ENCODE measurements at regions not wholly inside any gene's neighbourhood (a gene's known extent, or its start where the extent isn't known, plus 50 kb on each side); places are given as distances from the start of the nearest gene placed in this dataset.
A peak's percentile ranks its signal among the peaks of the same experiment; 100 is the strongest.
"Not testable (repeated sequence)": the region's sequence is repeated elsewhere in the genome, so short reads cannot be mapped to it uniquely, and the experiment has no call there.

DNA sequence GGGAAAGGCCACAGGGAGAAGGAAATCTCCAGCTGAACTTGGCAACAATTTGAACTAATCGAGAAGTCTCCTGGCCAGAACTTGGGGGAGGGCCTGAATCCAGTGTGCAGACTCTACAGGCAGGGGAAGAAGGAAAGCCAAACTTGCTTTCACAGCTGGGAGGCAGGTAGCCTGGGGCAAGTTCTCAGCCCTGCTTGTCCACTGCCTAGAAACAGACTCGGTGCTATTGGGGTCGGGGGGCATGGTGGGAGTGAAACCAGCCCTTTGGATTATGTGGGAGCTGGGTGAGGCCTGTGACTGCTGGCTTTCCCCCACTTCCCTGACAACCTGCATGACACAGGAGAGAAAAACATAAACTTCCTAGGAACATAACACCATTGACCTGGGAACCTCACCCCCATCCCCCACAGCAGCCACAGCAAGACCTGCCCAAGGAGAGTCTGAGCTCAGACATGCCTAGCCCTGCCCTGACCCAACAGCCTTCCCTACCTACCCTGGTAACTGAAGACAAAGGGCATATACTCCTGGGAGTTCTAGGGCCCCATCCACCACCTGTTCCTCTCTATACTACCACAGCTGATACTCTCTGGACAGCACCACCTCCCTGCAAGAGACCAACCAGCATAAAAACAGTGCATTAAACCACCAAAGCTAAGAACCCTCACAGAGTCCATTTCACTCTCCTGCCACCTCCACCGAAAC, 103.7 kb upstream of the MNS1 start:
- DNase-seq (ENCODE audit: low read depth) = no peak

DNA sequence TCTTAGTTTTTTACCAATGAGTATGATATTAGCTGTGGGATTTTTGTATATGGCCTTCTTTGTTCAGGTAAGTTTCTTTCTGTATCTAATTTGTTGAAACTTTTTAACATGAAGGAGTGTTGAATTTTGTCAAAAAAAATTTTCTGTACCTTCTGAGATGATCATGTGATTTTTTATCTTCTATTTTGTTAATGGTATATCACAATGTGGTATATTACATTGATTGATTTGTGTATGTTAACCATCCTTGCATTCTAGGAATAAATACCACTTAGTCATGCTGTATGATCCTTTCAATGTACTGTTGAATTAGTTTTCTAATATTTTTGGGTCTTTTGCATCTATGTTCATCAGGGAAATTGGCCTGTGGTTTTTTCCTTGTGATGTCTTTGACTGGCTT, 92.5 kb upstream of the MNS1 start:
- DNase-seq (ENCODE audit: low read depth) = no peak

GRCh38 chr15:56553486-56553885, 88.5 kb upstream of the MNS1 start:
- no peak for DNase-seq (ENCODE audit: low read depth)

DNA sequence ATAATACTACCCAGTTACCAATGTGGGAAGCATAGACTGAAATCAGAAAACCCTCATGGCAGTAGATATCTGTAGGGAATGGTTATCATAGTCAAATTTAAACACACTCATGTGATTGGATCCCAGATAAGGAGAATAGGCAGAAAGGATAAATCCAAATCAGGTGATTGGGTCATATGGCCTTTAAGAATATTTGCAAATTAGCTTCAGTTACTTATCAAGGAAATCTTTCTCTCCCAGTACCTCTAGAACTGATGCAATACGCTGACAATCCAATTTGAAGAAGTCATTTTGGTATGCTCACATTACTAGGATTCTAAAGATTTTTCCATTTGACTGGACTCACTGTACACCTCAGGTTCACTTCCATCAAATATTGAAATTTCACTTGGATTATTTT, 87.7 kb upstream of the MNS1 start:
- no peak for DNase-seq (ENCODE audit: low read depth)

DNA sequence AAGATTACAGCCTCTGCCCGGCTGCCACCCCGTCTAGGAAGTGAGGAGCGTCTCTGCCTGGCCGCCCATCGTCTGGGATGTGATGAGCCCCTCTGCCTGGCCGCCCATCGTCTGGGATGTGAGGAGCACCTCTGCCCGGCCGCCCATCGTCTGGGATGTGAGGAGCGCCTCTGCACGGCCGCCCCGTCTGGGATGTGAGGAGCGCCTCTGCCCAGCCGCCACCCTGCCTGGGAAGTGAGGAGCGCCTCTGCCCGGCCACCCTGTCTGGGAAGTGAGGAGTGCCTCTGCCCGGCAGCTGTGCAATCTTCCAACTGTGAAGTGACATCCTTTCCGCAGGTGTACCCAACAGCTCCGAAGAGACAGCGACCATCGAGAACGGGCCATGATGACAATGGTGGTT, 75.6 kb upstream of the MNS1 start:
- DNase-seq (ENCODE audit: low read depth) = not testable (repeated sequence)

DNA sequence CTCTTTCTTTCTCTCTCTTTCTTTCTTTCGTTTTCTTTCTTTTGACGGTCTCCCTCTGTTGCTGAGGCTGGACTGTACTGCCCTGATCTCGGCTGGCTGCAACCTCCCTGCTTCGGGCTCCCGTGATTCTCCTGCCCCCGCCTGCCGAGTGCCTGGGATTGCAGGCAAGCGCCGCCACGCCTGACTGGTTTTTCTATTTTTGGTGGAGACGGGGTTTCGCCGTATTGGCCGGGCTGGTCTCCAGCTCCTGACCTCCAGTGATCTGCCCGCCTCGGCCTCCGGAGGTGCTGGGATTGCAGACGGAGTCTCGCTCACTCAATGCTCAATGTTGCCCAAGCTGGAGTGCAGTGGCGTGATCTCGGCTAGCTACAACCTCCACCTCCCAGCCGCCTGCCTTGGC, 75.2 kb upstream of the MNS1 start:
- not testable (repeated sequence) for DNase-seq (ENCODE audit: low read depth)

- no peak for DNase-seq (ENCODE audit: low read depth)
Measured at GRCh38 chr15:56538901-56539545, 74.1 kb upstream of the MNS1 start.

DNA sequence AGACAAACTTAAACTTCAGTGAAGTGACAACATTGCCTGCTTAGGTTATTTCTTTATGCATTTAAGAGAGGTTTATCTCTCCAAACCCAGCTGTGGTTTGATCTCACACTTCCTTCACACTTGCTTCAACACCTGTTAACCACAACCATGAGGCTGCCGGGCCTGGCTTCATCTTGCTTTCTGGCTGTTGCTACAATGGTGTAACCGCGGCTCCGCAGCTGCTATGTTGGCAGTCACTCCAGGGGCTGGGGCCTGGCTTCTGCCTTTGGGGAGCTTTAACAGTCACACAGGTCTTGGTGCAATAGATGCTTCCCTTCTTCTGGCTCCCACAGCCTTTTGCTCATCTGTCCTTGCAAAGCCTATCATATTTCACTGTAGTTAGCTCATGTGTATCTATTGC, 72.9 kb upstream of the MNS1 start:
- DNase-seq (ENCODE audit: low read depth) = no peak

DNA sequence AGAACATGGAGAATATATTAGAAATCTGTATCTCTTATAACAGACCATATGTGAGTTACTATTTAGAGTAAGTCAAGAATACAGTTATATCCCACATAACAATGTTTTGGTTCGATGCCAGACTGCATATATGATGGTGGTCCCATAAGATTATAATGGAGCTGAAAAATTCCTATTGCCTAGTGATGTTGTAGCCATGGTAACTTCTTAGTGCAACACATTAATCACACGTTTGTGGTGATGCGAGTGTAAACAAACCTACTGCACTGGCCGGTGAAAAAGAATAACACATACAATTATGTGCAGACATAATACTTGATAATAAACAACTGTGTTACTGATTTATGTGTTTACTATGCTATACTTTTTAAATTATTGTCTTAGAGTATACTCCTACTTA, 69.8 kb upstream of the MNS1 start:
- no peak for DNase-seq (ENCODE audit: low read depth)

- no peak for DNase-seq (ENCODE audit: low read depth)
Measured at GRCh38 chr15:56533731-56534403, 68.9 kb upstream of the MNS1 start.

GRCh38 chr15:56532721-56533460, 68.0 kb upstream of the MNS1 start:
- no peak for DNase-seq (ENCODE audit: low read depth)

- no peak for DNase-seq (ENCODE audit: low read depth)
Measured at GRCh38 chr15:56530157-56530556, 65.2 kb upstream of the MNS1 start.

DNA sequence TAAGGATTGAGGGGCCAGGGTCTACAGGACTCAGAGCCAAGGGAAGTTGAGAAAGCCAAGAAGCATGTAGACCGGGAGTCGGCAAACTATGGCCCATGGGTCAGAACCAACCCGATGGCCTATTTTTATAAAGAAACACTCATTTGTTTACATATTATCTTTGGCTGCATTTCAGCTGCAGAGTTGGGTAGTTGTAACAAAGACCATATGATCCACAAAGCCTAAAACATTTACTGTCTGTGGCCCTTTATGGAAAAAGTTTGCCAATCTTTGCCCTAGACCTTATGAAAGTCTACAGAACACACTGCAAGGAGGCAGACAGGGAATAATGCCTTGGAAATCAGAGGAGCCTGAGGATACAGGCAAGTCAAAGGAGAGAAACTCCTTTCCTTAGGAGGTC, 63.2 kb upstream of the MNS1 start:
- DNase-seq (ENCODE audit: low read depth) = no peak

- peak; percentile 39 for DNase-seq (ENCODE audit: low read depth)
Measured at GRCh38 chr15:56524915-56525314, 60.0 kb upstream of the MNS1 start.

DNA sequence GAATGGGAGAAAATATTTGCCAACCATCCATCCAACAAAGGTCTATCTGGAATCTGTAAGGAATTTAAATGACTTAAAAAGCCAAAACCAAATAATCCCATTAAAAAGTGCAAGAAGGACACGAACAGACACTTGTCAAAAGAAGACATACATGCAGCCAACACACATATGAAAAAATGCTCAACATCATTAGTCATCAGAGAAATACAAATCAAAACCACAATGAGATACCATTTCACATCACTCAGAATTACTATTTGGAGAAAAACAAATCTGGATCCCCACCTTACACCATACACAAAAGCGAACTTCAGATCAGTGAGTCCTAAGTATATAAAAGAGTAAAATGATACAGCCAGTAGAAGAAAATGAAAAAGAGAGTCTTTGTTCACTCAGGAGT, 58.6 kb upstream of the MNS1 start:
- peak; percentile 10 for DNase-seq (ENCODE audit: low read depth)

GRCh38 chr15:56519000-56519399, 54.1 kb upstream of the MNS1 start:
- DNase-seq (ENCODE audit: low read depth) = no peak

All from HT1080 (cell line).